ENCODE measurements at regions not wholly inside any gene's neighbourhood (a gene's known extent, or its start where the extent isn't known, plus 50 kb on each side); places are given as distances from the start of the nearest gene placed in this dataset.

GRCh38 chr9:90385146-90385545 is 257.5 kb downstream of the DIRAS2 start:
- no peak for DNase-seq (ENCODE audit: low read depth)

- no peak for DNase-seq (ENCODE audit: low read depth)
Measured at GRCh38 chr9:90393365-90394152, 249.1 kb downstream of the DIRAS2 start.

GRCh38 chr9:90394871-90395270 is 247.8 kb downstream of the DIRAS2 start:
- no peak for DNase-seq (ENCODE audit: low read depth)

- DNase-seq (ENCODE audit: low read depth) = no peak
Measured at GRCh38 chr9:90400091-90400490, 242.5 kb downstream of the DIRAS2 start.

GRCh38 chr9:90408659-90409058 is 234.0 kb downstream of the DIRAS2 start:
- DNase-seq (ENCODE audit: low read depth) = no peak

GRCh38 chr9:90419221-90419851 is 223.3 kb downstream of the DIRAS2 start:
- no peak for DNase-seq (ENCODE audit: low read depth)

GRCh38 chr9:90420211-90420610 is 222.4 kb downstream of the DIRAS2 start:
- no peak for DNase-seq (ENCODE audit: low read depth)

GRCh38 chr9:90420768-90421513 is 221.7 kb downstream of the DIRAS2 start:
- DNase-seq (ENCODE audit: low read depth) = peak; percentile 28

GRCh38 chr9:90421786-90422185 is 220.8 kb downstream of the DIRAS2 start:
- no peak for DNase-seq (ENCODE audit: low read depth)

GRCh38 chr9:90423661-90424193 is 218.9 kb downstream of the DIRAS2 start:
- peak; percentile 37 for DNase-seq (ENCODE audit: low read depth)

- no peak for DNase-seq (ENCODE audit: low read depth)
Measured at GRCh38 chr9:90428517-90428916, 214.1 kb downstream of the DIRAS2 start.

GRCh38 chr9:90432951-90433350 is 209.7 kb downstream of the DIRAS2 start:
- peak; percentile 25 for DNase-seq (ENCODE audit: low read depth)

GRCh38 chr9:90433398-90433941 is 209.2 kb downstream of the DIRAS2 start:
- peak; percentile 82 for DNase-seq (ENCODE audit: low read depth)

- DNase-seq (ENCODE audit: low read depth) = no peak
Measured at GRCh38 chr9:90441814-90442213, 200.8 kb downstream of the DIRAS2 start.

- DNase-seq (ENCODE audit: low read depth) = no peak
Measured at GRCh38 chr9:90442723-90443122, 199.9 kb downstream of the DIRAS2 start.

- DNase-seq (ENCODE audit: low read depth) = no peak
Measured at GRCh38 chr9:90444609-90445204, 197.9 kb downstream of the DIRAS2 start.

- peak; percentile 21 for DNase-seq (ENCODE audit: low read depth)
Measured at GRCh38 chr9:90445391-90445790, 197.2 kb downstream of the DIRAS2 start.

GRCh38 chr9:90446200-90446948 is 196.2 kb downstream of the DIRAS2 start:
- no peak for DNase-seq (ENCODE audit: low read depth)

GRCh38 chr9:90447773-90448172 is 194.9 kb downstream of the DIRAS2 start:
- DNase-seq (ENCODE audit: low read depth) = no peak

- DNase-seq (ENCODE audit: low read depth) = peak; percentile 68
Measured at GRCh38 chr9:90449213-90449925, 193.3 kb downstream of the DIRAS2 start.

Data from Daoy (cell line).